IMR-90 (cell line): ENCODE measurements at regions not wholly inside any gene's neighbourhood (a gene's known extent, or its start where the extent isn't known, plus 50 kb on each side); places are given as distances from the start of the nearest gene placed in this dataset.

Experiments used
- ATAC-seq: fragments of 200-7000 bp; cut with Tn5 transposase; 2 replicates; pipeline ENCODE4 v1.9.1; 2020; ENCODE audit warnings: low read depth, mild to moderate bottlenecking, moderate library complexity
- BruUV-seq: library from RNA; stranded (reverse); fragments of 400-500 nt; replicated peaks from 2 replicates; lab custom pipeline; 2021; lab: Mats Ljungman, UMichigan
- CTCF ChIA-PET: fragments of 300-600 bp; formaldehyde crosslinking; extraction: SDS; loops from one replicate; lab custom pipeline; 2021; ENCODE audit warnings: antibody characterized with exemption; lab: Yijun Ruan, JAX
- POLR2A ChIA-PET: fragments of 300-600 bp; sonication (Branson Sonifier 250); formaldehyde crosslinking; loops from one replicate; lab custom pipeline; 2022; ENCODE audit warnings: antibody characterized with exemption; ENCODE audit not compliant: unreplicated experiment; lab: Charles Lee
- DNase-seq: peaks from one replicate; pipeline ENCODE4 v3.0.0; 2013
- H2AFZ ChIP-seq: replicated peaks from 2 replicates; pipeline ENCODE3; 2013; ENCODE audit warnings: low read length, mild to moderate bottlenecking; ENCODE audit not compliant: poor library complexity
- H2AK5ac ChIP-seq: 2 replicates; pipeline ENCODE4 v1.6.1; 2013; ENCODE audit warnings: low read depth, low read length, inconsistent platforms
- H2AK9ac ChIP-seq: replicated peaks from 2 replicates; pipeline ENCODE3; 2013; ENCODE audit warnings: mild to moderate bottlenecking, low read depth, low read length, moderate library complexity; ENCODE audit not compliant: poor library complexity
- H2BK120ac ChIP-seq: 2 replicates; pipeline ENCODE4 v1.6.1; 2013; ENCODE audit warnings: low read depth, low read length, inconsistent platforms
- H2BK15ac ChIP-seq: 3 replicates; pipeline ENCODE4 v1.6.1; 2013; ENCODE audit warnings: low read depth, low read length, inconsistent platforms
- H2BK20ac ChIP-seq: 2 replicates; pipeline ENCODE4 v1.6.1; 2013; ENCODE audit warnings: low read depth, mild to moderate bottlenecking, inconsistent platforms, low read length, moderate library complexity
- H2BK5ac ChIP-seq: 2 replicates; pipeline ENCODE4 v1.6.1; 2013; ENCODE audit warnings: mild to moderate bottlenecking, low read depth, low read length, inconsistent platforms; ENCODE audit not compliant: poor library complexity, severe bottlenecking
- H3K14ac ChIP-seq: replicated peaks from 2 replicates; pipeline ENCODE4 v1.6.1; 2013; ENCODE audit warnings: low read depth, low read length, inconsistent platforms
- H3K18ac ChIP-seq: 2 replicates; pipeline ENCODE4 v1.6.1; 2013; ENCODE audit warnings: low read depth, low read length, control low read depth
- H3K23ac ChIP-seq: 2 replicates; pipeline ENCODE4 v1.6.1; 2013; ENCODE audit warnings: low read depth, low read length, inconsistent platforms
- H3K27ac ChIP-seq: 2 replicates; pipeline ENCODE4 v1.5.1; 2013; ENCODE audit warnings: mild to moderate bottlenecking, control low read depth, low read length; ENCODE audit not compliant: insufficient read depth
- H3K27me3 ChIP-seq: 2 replicates; pipeline ENCODE4 v1.6.1; 2013; ENCODE audit warnings: low read length; ENCODE audit not compliant: control insufficient read depth, insufficient read depth
- H3K36me3 ChIP-seq: 2 replicates; pipeline ENCODE4 v1.6.1; 2013; ENCODE audit warnings: low read length, mixed read lengths; ENCODE audit not compliant: control insufficient read depth, insufficient read depth
- H3K4ac ChIP-seq: 2 replicates; pipeline ENCODE4 v1.6.1; 2013; ENCODE audit warnings: low read depth, low read length, inconsistent platforms
- H3K4me1 ChIP-seq: 2 replicates; pipeline ENCODE4 v1.6.1; 2013; ENCODE audit warnings: low read length, mixed read lengths; ENCODE audit not compliant: control insufficient read depth, insufficient read depth
- H3K4me2 ChIP-seq: 2 replicates; pipeline ENCODE4 v1.6.1; 2013; ENCODE audit warnings: low read depth, mild to moderate bottlenecking, control low read depth, low read length, moderate library complexity
- H3K4me3 ChIP-seq: 2 replicates; pipeline ENCODE4 v1.5.1; 2013; ENCODE audit warnings: low read depth, mild to moderate bottlenecking, control low read depth, low read length, moderate library complexity; ENCODE audit not compliant: insufficient read depth
- H3K56ac ChIP-seq: 2 replicates; pipeline ENCODE4 v1.6.1; 2013; ENCODE audit warnings: low read length, inconsistent platforms; ENCODE audit not compliant: insufficient read depth; ENCODE audit errors: extremely low read depth
- H3K79me1 ChIP-seq, 2 experiments: 2 replicates each; pipeline ENCODE4 v1.6.1; 2013; ENCODE audit warnings: low read length in 2 of 2, inconsistent platforms in 1 of 2, low read depth in 1 of 2
- H3K9ac ChIP-seq: 2 replicates; pipeline ENCODE4 v1.6.1; 2013; ENCODE audit warnings: low read depth, low read length, control low read depth
- H3K9me1 ChIP-seq: 2 replicates; pipeline ENCODE4 v1.6.1; 2013; ENCODE audit warnings: low read length, inconsistent platforms; ENCODE audit not compliant: insufficient read depth
- H3K9me3 ChIP-seq: 2 replicates; pipeline ENCODE4 v1.6.1; 2013; ENCODE audit warnings: low read length; ENCODE audit not compliant: control insufficient read depth, insufficient read depth
- H4K20me1 ChIP-seq: 2 replicates; pipeline ENCODE4 v1.6.1; 2013; ENCODE audit warnings: low read length, inconsistent platforms; ENCODE audit not compliant: insufficient read depth
- H4K5ac ChIP-seq: 2 replicates; pipeline ENCODE4 v1.6.1; 2013; ENCODE audit warnings: mild to moderate bottlenecking, low read depth, low read length, control low read depth
- H4K8ac ChIP-seq, 2 experiments: 2 replicates each; pipeline ENCODE4 v1.6.1; 2013; ENCODE audit warnings: low read depth in 2 of 2, low read length in 2 of 2, control low read depth in 1 of 2, inconsistent platforms in 1 of 2
- H4K91ac ChIP-seq: 2 replicates; pipeline ENCODE4 v1.6.1; 2013; ENCODE audit warnings: low read depth, low read length, inconsistent platforms; ENCODE audit not compliant: insufficient read depth
- BHLHE40 ChIP-seq: fragments of 150-350 bp; IDR thresholded peaks from 2 replicates; pipeline ENCODE4 v1.6.1; 2016; ENCODE audit warnings: mild to moderate bottlenecking, low read depth, low read length
- NFE2L2 ChIP-seq: fragments of 150-350 bp; IDR thresholded peaks from 2 replicates; pipeline ENCODE4 v1.6.1; 2016; ENCODE audit warnings: low read depth, mild to moderate bottlenecking, low read length
- WGBS, 2 experiments: methylation state at CpG; one replicate each; pipeline versions ENCODE4 v1.1.5 to v1.1.7; 2013; ENCODE audit warnings: missing lambda C conversion rate in 2 of 2; ENCODE audit not compliant: insufficient read length in 1 of 2; ENCODE audit errors: extremely low coverage in 2 of 2; 5-methylcytosine and 5-hydroxymethylcytosine counted together
- dilution Hi-C: fragments of 300-500 bp; cut with HindIII; formaldehyde crosslinking; loops from one replicate; pipeline ENCODE4 v1.14.3; 2018; ENCODE audit warnings: low sequenced_read_pairs; ENCODE audit not compliant: unreplicated experiment
- in situ Hi-C: fragments of 300-500 bp; cut with MboI; formaldehyde crosslinking; loops from 3 replicates; pipeline ENCODE4 v1.14.3; 2019; ENCODE audit warnings: low sequenced_read_pairs, inconsistent platforms, mixed read lengths
- intact Hi-C: fragments of 100-400 bp; cut with micrococcal nuclease; formaldehyde crosslinking; loops from 2 replicates; pipeline ENCODE4 v1.10.0; 2022

DNA sequence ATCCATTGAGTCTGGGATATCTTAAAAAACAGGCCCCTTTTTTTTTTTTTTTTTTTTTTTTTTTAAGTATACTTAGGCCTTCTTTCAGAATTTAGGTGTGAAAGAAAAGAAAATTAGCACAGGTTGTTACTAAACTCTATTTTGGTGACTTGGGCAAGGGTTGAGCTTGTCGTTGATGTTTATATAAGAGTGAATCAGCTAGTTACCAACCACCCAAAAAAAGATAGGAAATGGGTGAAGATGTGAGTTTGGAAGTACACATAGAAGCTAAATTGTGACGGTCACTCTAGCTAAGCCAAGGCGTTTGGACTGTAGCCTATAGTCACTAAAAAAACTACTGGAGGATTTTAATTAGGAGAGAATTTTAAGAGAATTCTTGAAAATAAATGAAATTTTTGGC, 1247.2 kb downstream of the AACS start:
- no peak for TF ChIP-seq BHLHE40
- TF ChIP-seq NFE2L2 = no peak
- POLR2A ChIA-PET = no interaction called here
- no peak overlapping the region for H3K56ac ChIP-seq
- H3K14ac ChIP-seq = no peak overlapping the region
- no peak overlapping the region for H2BK5ac ChIP-seq
- in situ Hi-C loops = no loop called here
- no peak overlapping the region for H4K91ac ChIP-seq
- peaks cover 7% of the 10 kb centered on the region; the same call in 1 of the 2 replicates for H3K9me3 ChIP-seq
- no peak overlapping the region for H4K5ac ChIP-seq
- H2BK15ac ChIP-seq = no peak overlapping the region
- CTCF ChIA-PET = no interaction called here
- H3K4me2 ChIP-seq = no peak overlapping the region
- H4K8ac ChIP-seq = no peak overlapping the region
- H3K9me1 ChIP-seq = no peaks in the 10 kb centered on the region
- intact Hi-C loops = no loop called here
- no peak overlapping the region for H2AK5ac ChIP-seq
- H3K4ac ChIP-seq = no peak overlapping the region
- no peaks in the 10 kb centered on the region for H3K79me1 ChIP-seq
- H2AFZ ChIP-seq = no peak overlapping the region
- H2BK120ac ChIP-seq = no peak overlapping the region
- no peak overlapping the region for H3K23ac ChIP-seq
- no peaks in the 10 kb centered on the region for H4K20me1 ChIP-seq
- no TSS peak for BruUV-seq
- no peak overlapping the region for H3K4me3 ChIP-seq
- DNase-seq (no peak), ATAC-seq (no peak)
- dilution Hi-C loops = no loop called here
- H3K36me3 ChIP-seq = no peaks in the 10 kb centered on the region
- no peak overlapping the region for H3K27ac ChIP-seq
- H3K18ac ChIP-seq = no peak overlapping the region
- H2BK20ac ChIP-seq = no peak overlapping the region
- WGBS, 2 experiments = 50% methylated on average over 1 of the region's 3 CpGs; no CpG with 5 or more reads in 1 of the 2 experiments
- H3K4me1 ChIP-seq = no peaks in the 10 kb centered on the region
- H3K27me3 ChIP-seq = no peaks in the 10 kb centered on the region
- no peak overlapping the region for H3K9ac ChIP-seq
- no peak overlapping the region for H2AK9ac ChIP-seq
